ENCODE measurements at regions not wholly inside any gene's neighbourhood (a gene's known extent, or its start where the extent isn't known, plus 50 kb on each side); places are given as distances from the start of the nearest gene placed in this dataset.

GRCh38 chr11:79547256-79547655, 106.4 kb upstream of the TENM4 start:
- Histone ChIP-seq H3K27me3 (no peaks in the 10 kb centered on the region), H3K27ac (no peak overlapping the region), H3K4me3 (no peak overlapping the region), H3K9me3 (no peaks in the 10 kb centered on the region), H3K36me3 (no peaks in the 10 kb centered on the region), H3K4me1 (no peaks in the 10 kb centered on the region)
- intact Hi-C loops (cut with DNase I): no loop called here
- ATAC-seq (no peak), DNase-seq (no peak)
- TF ChIP-seq CTCF (IDR thresholded peaks at IDR 0.05) (no peak), POLR2A (IDR thresholded peaks at IDR 0.05) (no peak)

DNA sequence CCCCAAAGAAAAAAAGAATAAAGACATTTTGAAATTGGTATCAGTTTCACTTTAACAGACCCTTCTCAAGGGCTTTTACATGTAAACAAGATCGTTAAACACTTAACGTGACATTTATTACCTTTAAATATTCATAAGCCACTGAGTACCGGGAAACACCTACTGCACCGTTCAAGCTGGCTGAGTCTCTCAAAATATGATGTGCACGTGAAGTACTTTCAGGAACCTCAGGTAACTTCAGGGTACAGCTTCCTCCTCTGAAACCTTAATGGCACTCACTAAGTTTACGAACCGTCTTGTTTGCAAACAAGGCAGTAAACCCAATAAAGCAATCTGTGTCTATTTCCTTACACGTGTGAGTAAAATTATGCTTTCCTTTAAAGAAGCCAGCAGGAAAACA, 105.5 kb upstream of the TENM4 start:
- Histone ChIP-seq H3K27me3 (no peaks in the 10 kb centered on the region), H3K4me1 (no peaks in the 10 kb centered on the region), H3K9me3 (no peaks in the 10 kb centered on the region), H3K4me3 (no peak overlapping the region), H3K27ac (no peak overlapping the region), H3K36me3 (no peaks in the 10 kb centered on the region)
- intact Hi-C loops (cut with DNase I): no loop called here
- TF ChIP-seq POLR2A (IDR thresholded peaks at IDR 0.05) (no peak), CTCF (IDR thresholded peaks at IDR 0.05) (no peak)
- no peak for ATAC-seq
- 80 to 86% (median 83%) methylated on average over 8 of the region's 8 CpGs for WGBS, 4 donors
- DNase-seq: no peak

- Histone ChIP-seq H3K4me3 (no peak overlapping the region), H3K9me3 (no peaks in the 10 kb centered on the region), H3K27me3 (no peaks in the 10 kb centered on the region), H3K36me3 (no peaks in the 10 kb centered on the region), H3K27ac (no peak overlapping the region), H3K4me1 (no peaks in the 10 kb centered on the region)
- no peak for TF ChIP-seq POLR2A (IDR thresholded peaks at IDR 0.05)
- TF ChIP-seq CTCF (IDR thresholded peaks at IDR 0.05): no peak
- 55 to 76% (median 71%) methylated on average over 2 of the region's 2 CpGs for WGBS, 4 donors
- DNase-seq: no peak
- intact Hi-C loops (cut with DNase I): no loop called here
- no peak for ATAC-seq
These were observed 103.5 kb upstream of the TENM4 start for GRCh38 chr11:79544361-79544760.

- Histone ChIP-seq H3K9me3 (no peaks in the 10 kb centered on the region), H3K36me3 (no peaks in the 10 kb centered on the region), H3K4me1 (no peaks in the 10 kb centered on the region), H3K27me3 (no peaks in the 10 kb centered on the region), H3K4me3 (no peak overlapping the region), H3K27ac (no peak overlapping the region)
- no peak for ATAC-seq
- 43 to 47% (median 44%) methylated on average over 1 of the region's 1 CpG for WGBS, 4 donors
- intact Hi-C loops (cut with DNase I): no loop called here
- TF ChIP-seq CTCF (IDR thresholded peaks at IDR 0.05) (no peak), POLR2A (IDR thresholded peaks at IDR 0.05) (no peak)
- DNase-seq: no peak
These were observed 102.3 kb upstream of the TENM4 start for GRCh38 chr11:79543101-79543500.

All from heart left ventricle (tissue), 16 donors.